SHP77 (cell line): ENCODE measurements at regions not wholly inside any gene's neighbourhood (a gene's known extent, or its start where the extent isn't known, plus 50 kb on each side); places are given as distances from the start of the nearest gene placed in this dataset.
"Not testable (repeated sequence)": the region's sequence is repeated elsewhere in the genome, so short reads cannot be mapped to it uniquely, and the experiment has no call there.

Experiments
- DNase-seq, 2 experiments: peaks; one replicate each; lab custom pipeline; 2025; lab: John Stamatoyannopoulos, UW

DNA sequence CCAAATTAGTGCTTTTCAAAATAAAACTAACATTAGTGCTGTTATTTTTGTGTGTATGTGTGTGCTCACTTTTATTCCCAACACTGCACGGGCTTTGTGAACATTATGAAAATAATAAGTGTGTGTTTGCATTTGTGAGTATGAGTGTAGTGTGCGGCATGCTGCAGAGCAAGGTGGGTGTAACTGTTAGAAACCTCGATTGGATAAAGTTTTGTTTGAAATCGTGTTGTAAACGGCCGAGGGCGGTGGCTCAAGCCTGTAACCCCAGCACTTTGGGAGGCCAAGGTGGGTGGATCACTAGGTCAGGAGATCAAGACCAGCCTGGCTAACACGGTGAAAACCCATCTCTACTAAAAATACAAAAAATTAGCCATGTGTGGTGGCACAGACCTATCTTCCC is 352.0 kb downstream of the MDFIC start:
- not testable (repeated sequence) for DNase-seq

GRCh38 chr7:115273139-115273772 is 351.4 kb downstream of the MDFIC start:
- no peak for DNase-seq

- DNase-seq: no peak
These were observed 349.7 kb downstream of the MDFIC start for GRCh38 chr7:115271332-115272235.

DNA sequence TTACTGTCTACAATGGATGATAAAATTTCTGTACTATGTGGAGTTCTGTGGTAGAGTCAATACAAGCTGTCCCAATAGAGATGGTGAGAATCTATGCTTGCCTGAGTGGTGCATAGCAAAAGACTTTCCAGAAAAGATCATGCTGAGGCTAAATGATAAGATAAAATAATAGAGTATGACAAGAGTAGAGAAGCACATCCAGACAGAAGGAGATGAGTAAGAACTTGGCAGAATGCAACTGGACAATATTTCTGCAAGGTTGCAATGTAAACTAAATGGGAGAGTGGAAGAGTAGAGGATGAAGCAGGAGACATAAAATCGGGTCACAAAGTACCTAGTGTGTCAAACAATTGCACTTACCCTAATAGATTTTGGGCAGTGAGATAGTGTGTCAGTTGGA is 347.6 kb downstream of the MDFIC start:
- DNase-seq: no peak

GRCh38 chr7:115267503-115267902 is 345.6 kb downstream of the MDFIC start:
- no peak for DNase-seq

GRCh38 chr7:115260381-115260780 is 338.5 kb downstream of the MDFIC start:
- no peak for DNase-seq

DNA sequence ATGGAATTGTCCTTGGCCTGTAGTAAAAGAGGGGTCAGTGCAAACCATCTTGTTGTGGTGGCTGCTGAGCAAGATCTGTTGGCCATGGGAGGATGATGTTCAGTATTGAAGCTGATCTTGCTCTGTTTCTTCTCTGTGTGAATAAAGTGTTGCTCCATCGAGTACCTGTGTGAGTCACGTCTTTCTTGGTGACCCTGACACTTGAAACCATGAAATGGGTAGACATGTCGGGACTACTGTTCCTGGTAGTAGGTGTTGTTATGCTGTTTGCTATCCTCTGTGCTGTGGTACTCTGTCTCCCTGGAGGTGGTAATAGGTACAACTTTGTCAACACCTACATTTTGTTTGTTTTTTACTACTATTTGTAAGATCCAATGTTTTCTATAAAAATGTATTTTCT is 330.6 kb downstream of the MDFIC start:
- no peak for DNase-seq

DNA sequence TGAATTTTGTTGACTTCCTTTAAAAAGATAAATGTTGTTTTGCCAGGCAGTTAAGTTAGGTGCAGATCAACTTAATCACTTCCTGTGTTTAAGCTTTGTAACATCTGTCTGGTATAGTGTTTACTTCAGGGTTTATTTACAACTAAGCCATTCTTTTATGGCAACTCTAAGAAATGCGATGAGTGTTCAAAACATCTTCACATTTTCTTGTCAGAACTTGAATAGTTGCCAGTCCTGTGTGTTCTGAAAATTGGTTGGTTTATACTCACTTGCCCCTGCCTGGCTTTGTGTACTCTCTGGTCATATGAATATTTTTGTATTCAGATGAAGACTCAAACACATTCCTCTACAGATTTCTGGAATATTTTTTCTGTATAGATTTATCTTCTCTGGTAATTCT is 327.2 kb downstream of the MDFIC start:
- DNase-seq: no peak

DNA sequence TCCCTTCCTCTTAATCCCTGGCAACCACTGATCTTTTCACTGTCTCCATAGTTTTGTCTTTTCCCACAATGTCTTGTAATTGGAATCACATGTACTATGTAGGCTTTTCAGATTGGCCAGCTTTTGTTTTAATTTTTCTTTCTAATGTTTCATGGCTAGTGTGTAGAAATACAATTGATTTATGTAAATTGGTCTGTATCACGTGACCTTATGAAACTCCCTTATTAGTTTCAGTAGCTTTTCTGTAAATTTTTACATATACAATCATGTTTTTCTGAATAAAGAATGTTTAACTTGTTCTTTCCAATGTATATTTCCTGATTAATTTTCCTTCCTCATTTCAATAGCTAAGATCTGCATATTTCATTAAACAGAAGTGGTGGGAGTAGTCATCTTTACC is 319.3 kb downstream of the MDFIC start:
- no peak for DNase-seq

- no peak for DNase-seq
These were observed 318.3 kb downstream of the MDFIC start for GRCh38 chr7:115240242-115240641.

- DNase-seq: no peak
These were observed 313.2 kb downstream of the MDFIC start for GRCh38 chr7:115235075-115235474.

GRCh38 chr7:115233809-115234208 is 311.9 kb downstream of the MDFIC start:
- no peak for DNase-seq

DNA sequence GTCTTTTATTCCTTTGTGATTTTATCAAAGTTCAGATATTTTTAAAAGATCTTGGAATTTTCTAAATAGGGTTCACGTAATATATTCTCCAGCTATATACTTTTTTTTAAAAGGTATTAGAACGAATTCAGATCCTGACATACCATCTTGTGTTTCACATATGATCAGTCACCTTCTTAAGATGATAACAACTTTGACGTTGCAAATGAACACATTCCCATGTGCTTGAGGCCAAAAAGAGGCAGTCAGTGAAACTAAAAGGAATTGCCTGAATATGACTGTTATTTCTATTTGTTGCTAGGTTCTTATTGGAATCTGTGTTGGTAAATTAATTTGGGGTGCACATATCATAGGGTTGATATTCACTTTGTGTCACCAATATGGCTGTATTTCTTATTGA is 310.1 kb downstream of the MDFIC start:
- no peak for DNase-seq

GRCh38 chr7:115230882-115231571 is 309.1 kb downstream of the MDFIC start:
- peak; percentile 37 to 49 for DNase-seq

- DNase-seq: no peak
These were observed 307.7 kb downstream of the MDFIC start for GRCh38 chr7:115229401-115230105.

GRCh38 chr7:115227473-115228235 is 305.8 kb downstream of the MDFIC start:
- DNase-seq: no peak

- no peak for DNase-seq
These were observed 304.5 kb downstream of the MDFIC start for GRCh38 chr7:115226410-115226809.

- DNase-seq: no peak
These were observed 303.0 kb downstream of the MDFIC start for GRCh38 chr7:115224922-115225321.

- DNase-seq: no peak
These were observed 302.1 kb downstream of the MDFIC start for GRCh38 chr7:115223959-115224358.

DNA sequence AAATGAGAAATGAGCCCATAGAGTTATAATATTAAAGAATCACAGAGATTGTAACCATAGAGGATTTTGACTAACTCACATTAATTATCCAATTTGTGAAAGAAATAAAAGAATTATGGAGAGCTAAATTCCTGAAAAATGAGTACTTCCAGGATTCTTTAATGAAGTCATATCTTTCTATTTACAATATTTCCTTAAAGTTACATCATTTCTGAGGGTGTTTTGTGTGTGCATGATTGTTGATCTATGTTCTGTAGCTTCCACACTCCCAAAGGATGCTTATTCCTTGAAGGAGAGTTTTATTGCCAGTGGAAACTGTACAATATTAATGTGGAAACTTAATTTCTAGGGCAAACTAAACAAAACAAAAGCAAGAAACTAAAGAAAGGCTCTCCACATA is 299.6 kb downstream of the MDFIC start:
- no peak for DNase-seq

DNA sequence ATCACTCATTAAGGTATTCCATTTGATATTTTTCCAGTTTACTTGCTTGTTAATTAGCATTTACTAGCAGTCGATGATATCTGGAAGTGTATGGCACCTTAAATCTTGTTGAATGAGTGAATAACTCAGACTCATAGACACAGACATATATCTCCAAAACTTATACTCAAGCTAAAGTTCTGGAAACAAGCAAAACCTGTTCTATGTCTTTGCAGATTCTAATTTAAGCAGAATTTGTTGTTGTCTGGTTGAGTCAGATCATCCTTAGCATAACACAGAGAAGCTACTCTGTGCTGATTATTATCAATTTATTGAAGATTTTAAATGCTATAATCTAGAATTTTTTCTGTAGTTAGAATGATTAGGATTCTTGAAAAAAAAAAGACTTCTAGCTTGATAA is 296.2 kb downstream of the MDFIC start:
- DNase-seq: no peak

GRCh38 chr7:115217373-115217772 is 295.5 kb downstream of the MDFIC start:
- no peak for DNase-seq
